Fibroblast of skin of left quadriceps (primary cell): ENCODE measurements at regions not wholly inside any gene's neighbourhood (a gene's known extent, or its start where the extent isn't known, plus 50 kb on each side); places are given as distances from the start of the nearest gene placed in this dataset.
A peak's percentile ranks its signal among the peaks of the same experiment; 100 is the strongest.

ENCODE experiments used
- DNase-seq, 2 experiments: peaks; one replicate each; pipeline ENCODE4 v3.0.0-alpha.2; 2013; ENCODE audit warnings: low read depth in 2 of 2

DNA sequence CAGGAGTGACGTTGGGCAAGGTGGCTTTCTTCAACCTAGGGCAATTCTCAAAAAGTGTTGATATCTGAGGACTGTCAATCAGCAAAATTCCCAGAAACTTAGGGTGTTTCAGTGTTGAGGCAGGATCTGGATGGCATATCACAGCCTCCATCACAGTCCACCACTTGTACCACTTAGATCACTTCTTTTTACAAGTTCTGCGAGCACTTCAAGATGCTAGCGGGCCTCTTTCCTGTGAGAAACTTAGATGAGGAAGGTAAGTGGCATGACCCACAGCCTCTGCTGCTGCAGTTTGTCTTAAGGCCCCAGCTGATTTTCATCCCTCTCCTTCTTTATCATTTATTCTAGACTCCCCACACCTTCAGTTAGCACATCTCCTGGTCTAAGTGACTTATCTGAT, 295.4 kb upstream of the ZNF521 start:
- DNase-seq: no peak

DNA sequence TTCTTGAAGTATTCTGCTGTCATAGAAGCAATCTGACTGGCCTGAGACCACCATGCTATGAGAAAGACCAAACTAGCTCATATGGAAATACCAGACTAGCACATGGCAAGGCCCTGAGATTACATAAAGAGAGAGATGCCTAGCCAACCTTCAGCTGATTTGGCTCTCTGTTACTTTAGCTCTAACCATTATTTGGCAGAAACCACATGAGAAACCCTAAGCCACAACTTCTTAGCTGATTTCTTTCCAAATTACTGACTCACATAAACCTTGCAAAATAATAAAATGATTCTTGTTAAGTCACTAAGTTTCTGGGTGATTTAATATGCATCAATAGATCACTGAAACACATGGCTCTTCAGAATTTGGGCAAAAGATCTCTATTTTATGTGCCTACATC, 295.0 kb upstream of the ZNF521 start:
- DNase-seq: peak; percentile 66 to 71

DNA sequence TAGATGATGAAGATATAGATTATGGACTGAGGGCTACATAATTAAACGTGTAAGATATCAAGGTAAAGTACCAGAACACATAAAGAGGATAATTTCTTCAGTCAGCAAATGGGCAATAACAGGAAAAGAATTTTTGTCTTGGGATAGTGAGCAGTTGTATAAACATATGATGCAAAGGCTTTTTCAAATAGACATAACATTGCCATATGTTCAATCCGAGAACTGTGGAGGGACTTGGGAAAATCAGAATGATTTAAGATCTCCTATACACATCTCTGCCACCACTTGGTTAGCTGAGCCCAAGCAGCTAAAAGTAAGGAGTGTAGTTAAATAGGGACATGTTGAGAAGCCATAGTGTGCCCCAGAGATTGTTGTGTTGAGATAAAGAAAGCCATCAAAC, 287.6 kb upstream of the ZNF521 start:
- DNase-seq: peak in 1 of 2 experiments; percentile 20

DNA sequence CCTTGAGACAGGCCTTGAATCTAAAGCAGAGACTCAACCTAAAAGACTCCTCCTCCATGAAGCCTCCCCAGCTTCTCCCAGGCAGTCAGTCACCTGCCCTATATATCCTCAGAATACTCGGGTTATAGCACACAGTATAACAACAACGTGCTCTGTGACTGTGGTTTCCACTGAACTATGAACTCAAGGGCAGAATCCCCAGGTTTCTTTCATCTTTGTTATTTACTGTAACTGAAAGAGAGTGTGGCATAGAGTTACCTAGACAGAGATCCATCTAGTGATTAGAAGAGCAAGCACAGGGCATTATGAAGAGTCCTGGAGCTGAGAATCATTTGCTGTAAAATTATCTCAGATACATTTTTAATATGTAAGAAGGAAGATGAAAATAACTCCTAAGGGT, 281.6 kb upstream of the ZNF521 start:
- no peak for DNase-seq

DNA sequence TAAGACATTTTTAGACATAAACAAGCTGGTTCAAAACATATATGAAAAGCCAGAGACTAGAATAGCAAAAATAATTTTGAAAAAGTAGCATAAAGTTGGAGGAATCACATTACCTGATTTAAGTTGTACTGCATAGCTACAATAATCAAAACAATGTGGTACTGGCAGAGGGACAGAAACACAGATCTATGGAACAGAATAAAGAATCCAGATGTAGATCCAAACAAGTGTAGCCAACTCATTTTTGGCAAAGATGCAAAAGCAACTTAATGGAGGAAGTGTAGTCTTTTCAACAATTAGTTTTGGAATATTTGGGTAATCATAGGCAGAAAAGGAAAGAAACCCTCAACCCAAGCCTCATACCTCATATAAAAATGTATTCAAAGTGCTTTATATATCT, 278.7 kb upstream of the ZNF521 start:
- DNase-seq: peak; percentile 47 to 48

DNA sequence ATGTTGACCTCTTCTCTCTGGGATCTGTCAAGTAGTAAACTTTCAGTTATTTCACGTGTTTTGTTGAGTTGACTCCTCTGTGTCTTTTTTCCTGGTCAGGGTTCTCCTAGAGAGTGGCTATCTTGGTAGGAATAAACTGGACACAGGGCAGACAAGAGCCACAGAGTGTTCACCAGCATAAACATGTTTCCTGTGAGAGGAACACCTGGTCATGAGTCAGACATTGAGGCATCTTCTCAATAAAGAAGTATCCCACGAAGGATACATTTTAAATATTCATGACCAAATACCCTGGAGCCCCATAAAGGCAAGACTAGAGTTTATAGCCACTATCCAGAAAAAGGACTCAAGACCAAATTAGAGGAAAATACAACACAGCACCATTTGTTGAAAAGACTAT, 269.7 kb upstream of the ZNF521 start:
- no peak for DNase-seq

DNA sequence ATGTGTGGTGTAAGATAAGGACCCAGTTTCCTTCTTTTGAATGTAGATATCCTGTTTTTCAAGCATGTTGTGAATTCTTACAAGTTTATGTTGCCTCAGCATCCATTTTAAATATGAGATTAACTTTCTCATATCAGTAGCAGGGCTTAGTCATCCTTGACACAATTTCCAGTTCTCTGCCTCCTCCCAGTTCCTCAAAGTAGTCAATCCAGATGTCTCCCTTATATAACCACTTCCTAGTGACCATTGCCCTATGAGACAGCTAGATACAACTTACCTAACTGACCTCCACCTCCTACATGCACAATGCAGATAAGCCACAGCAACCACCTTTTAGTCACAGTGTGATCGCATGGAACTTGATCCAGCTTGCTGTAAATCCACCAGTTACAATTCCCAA, 269.2 kb upstream of the ZNF521 start:
- no peak for DNase-seq

DNA sequence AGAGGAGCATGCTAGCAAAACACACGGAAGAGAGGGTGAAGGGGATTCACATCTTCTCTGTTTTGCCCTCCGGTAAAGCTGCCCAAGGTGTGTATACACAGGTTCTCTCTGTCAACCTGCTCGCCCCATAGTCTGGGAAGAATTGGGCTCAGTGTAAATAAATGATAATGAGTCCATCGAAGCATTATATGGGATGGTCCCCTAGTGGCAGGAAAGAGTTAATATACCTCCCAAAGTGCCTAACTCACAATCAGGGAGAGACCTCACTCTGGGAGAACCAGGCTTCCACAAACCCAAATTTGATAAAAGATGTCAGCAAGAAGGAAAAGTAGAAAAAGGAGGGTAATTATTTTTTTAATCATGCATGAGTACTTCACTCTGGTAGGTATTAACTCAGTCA, 262.2 kb upstream of the ZNF521 start:
- DNase-seq: no peak

DNA sequence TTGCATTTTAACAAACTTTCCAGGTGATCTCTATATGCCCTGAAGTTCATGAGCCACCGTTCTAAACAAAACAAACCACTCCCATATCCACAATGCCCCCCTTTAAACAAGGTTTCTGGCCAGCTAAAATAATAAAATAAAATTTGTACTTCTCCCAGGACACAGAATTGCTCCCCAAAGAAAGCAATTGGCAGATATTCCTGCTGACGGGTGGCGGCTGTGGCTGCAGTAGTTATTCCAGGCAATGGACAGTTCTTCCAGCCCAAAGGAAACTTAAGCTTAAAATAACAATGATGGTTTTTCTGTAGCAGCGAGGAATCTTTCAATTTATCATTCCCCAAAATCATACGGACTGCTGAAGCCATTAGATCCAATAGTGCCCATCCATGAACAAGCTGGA, 260.5 kb upstream of the ZNF521 start:
- no peak for DNase-seq

DNA sequence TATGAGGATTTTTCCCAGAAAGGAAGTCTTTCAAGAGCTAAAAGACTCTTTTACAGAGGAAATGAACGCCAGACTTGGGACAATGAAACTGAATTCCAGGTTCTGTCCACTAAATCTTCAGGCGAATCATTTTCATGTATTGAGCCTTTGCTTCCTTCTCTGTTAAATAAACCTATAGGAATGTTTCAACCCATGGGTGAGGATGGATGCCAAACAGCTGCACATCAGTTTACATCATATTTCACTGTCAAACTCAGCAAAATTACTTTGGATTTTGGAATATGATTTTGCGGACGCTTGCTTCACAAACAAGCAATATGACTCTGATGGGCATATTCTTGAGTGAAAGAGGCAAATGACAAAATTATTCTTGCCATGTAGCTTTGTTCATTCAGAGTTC, 256.1 kb upstream of the ZNF521 start:
- DNase-seq: no peak

DNA sequence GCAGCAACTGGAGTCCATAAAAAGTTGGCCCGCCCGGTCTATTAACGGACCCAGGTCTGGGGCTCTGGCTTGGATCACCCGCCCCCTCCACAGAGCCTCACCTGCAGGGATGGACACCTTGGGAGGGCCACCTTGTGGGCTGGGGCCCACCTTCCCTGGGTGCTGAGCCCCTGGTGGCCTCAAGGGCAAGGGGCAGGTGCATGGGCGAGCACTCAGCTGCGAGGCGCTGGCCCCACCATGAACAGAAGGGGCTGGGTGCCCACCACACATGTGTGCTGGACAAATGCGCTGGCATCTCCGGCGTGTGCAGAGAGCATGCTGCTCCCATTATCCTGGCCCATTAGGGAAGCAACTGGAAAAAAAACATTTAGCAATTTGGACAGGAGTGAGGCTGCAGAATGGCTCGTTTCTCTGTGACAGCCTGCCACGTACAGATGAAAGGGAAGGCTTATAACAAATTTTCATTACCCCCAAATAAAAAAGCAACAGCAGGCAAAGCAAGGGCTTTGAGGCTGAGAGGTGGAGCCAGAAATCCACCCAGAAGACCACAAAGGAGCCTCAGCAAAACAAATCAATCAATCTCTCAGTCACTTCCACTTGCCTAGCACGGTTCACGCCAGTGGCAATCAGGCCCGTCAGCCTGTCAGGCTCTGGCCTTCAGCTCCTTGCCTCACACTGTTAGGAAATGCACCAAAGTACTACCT, 253.1 kb upstream of the ZNF521 start:
- DNase-seq: no peak

DNA sequence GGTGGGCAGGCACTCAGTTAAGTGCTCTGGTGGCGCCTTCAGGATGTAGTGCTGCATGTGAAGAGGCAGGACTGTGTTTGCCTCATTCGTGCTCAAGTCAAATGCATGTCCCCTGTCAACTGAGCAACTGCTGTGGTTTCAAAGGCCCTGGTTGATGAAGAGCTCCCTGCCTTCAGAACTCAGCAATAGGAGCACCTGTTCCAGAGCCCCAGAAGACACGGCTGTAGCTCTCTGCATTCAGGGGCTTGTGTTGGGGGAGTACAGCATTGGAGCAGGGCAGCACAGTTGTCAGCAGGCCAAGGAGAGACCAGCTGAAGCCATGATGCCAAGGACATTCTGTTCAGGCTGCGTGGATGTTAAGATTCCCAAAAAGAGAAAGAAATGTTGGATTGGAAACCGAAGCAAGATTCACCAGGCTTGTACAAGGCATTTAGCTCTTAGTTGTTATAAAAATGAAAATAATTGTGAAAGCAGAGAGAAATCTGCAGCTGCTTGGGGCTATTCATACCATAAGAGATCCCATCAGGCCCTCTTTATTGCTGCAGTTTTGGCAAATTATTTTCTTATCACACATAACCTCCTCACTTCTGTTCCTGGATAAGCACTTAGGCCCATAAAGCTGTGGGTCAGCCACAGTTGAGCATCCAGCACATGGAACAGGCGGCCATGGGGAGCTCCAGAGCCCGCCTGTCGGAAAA, 252.4 kb upstream of the ZNF521 start:
- DNase-seq: no peak

DNA sequence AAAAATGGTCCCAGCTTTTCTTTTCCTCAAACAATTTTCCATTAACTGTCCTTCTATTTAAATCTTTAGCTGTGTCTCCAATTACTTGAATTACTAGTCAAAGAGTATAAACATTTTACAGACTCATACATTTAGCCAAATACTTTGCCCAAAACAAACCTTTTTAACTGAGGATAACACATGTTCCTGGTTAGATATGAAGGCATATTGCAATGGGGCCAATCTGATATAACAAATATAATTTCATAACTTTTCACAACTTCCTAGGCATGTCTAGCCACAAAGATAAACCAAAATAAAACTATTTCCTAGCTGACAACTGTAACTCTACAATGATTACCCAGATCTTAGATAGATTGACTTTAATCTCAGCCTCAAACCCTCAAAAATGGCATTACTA, 247.5 kb upstream of the ZNF521 start:
- DNase-seq: no peak

DNA sequence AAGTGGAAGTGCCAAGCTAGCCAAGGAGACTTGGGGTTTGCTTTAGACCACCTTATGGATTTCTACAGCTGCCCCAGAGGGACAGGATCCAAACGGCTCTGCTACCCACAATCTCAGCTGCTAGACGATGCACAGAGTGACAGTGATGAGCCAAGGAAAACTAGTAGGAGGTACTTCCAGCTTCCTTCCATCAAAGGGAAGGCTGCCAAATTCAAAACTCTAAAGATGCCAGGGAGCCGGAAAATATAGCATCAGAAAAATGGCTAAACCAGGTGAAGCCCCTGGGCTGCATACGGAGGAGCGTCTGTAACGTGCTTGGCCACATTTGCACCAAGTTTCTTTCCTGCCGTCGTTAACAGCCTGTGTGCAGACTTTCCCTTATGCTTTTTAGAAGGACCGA, 245.5 kb upstream of the ZNF521 start:
- no peak for DNase-seq

DNA sequence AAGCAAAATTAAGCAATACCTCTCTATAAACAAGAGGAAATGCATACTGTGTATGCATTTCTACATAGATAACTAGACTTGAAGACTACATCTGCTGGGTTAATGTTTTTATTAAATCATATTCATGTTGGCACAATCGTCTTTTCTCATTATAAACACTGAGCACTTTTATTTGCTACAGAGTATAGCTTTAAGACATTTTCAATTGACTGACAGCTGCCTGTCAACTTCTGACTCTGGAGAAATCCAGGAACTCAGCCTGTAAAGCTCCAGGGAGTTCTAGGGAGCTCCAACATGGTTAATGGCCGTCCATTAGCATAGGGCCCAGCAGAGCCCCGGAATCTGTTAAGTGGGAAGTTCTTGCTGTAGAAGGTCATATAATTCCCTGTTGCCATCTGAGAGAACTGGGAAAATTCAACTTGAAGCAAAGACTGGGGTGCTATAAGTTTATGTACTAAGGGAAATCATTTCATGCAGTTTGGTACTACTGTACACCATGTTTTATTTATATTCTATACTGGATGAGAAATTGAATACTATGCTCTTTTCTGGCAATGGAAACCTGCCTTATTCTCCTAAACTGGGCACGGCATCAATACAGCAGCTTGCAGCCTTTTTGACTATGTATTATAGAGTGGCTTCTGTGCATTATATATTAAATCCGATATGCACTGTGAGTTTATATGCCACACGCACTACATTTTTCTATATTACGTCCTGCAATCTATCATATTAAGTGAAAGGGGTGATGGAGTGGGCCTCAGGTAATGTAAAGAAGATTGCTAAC, 243.5 kb upstream of the ZNF521 start:
- no peak for DNase-seq

DNA sequence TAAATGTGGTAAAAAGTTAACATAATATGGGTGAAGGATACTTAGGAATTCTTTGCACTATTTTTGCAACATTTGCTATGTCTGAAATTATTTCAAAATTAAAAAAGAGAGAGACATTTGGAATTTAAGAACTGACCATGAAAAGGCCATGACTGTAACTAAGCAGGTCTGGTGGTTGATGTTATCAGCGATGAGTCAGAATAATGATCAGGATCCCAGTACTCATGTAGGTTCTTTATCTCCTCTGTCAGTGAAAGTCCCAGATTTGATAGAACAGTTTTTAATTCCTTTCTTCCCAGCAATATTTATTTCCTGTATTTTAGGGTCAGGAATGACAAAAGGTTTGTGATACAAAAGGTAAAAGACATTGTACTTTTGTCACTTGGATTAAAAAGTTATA, 242.4 kb upstream of the ZNF521 start:
- peak; percentile 3 to 4 for DNase-seq

DNA sequence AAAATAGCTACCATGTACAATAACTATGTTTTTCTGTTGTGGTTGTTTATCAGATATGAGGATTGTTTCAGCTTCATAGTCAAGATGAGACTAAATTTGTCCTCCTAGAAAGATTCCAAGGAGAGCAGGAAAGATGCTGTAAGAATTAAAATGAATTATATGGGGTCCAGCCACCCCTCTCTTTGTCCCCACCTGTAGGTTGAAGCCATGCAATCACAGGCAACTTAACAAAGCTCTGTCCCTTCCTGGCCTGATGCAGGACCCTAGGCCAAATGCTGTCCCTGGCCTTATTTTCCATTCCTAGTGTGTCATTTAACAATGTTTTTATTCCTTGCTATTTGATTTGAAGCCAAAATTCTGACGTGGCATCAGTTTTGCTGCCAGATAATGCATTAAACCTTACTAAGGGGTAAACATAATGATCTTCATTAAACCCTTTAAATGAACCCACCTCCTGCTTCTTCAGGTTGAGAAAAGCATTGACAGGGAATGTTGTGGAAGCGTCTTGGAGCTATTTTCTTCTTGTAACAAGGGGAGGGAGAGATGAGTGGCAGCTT, 240.9 kb upstream of the ZNF521 start:
- no peak for DNase-seq

DNA sequence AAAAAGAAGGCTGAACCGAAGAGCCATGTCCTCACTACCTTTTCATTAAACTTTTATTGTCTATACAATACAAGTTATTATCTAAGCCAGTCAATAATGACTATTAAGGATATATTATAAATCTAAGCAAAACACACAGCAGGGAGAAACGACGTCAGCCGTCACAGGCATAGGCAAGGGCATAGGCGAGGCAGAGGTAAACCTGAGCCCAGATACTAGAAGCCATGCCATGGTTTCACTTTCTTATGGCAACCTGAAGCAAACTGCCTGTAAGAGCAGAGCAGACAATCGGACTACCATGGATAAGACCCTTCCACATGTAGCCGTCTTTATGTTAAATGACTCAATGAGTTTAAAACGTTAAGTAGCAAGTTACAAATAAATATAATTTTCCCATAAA, 238.5 kb upstream of the ZNF521 start:
- DNase-seq: no peak

DNA sequence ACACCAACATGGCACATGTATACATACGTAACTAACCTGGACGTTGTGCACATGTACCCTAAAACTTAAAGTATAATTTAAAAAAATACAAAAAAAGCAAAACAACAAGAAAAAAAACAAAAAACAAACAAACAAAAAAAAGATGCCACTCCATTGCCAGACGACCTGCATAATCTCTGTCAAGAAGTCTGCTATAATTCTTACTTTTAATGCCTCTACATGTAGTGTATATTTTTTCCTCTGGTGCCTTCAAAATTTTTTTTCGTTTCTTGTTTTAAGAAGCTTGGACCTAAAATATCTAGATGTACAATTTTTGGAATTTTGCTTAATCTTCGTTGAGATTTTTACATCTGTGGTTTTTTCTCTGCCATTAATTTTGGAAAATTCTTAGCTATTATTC, 235.6 kb upstream of the ZNF521 start:
- DNase-seq: no peak

DNA sequence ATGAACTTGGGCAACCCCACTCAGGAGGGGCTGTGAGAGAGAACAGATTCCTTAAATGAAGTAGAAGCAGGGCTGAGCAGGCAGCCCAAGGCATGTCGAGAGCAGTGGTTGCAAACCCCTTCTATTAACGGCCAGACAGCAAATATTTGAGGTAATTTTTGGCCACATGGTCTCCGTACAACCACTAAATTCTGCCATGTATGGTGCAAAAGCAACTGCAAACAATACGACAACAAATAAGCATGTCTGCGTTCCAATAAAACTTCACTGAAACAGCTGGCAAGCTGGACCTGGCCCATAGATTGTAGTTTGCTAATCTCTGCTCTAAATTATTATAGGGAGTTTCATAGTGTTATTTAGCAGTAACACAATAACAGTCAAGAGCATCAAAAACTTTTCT, 217.0 kb upstream of the ZNF521 start:
- no peak for DNase-seq

DNA sequence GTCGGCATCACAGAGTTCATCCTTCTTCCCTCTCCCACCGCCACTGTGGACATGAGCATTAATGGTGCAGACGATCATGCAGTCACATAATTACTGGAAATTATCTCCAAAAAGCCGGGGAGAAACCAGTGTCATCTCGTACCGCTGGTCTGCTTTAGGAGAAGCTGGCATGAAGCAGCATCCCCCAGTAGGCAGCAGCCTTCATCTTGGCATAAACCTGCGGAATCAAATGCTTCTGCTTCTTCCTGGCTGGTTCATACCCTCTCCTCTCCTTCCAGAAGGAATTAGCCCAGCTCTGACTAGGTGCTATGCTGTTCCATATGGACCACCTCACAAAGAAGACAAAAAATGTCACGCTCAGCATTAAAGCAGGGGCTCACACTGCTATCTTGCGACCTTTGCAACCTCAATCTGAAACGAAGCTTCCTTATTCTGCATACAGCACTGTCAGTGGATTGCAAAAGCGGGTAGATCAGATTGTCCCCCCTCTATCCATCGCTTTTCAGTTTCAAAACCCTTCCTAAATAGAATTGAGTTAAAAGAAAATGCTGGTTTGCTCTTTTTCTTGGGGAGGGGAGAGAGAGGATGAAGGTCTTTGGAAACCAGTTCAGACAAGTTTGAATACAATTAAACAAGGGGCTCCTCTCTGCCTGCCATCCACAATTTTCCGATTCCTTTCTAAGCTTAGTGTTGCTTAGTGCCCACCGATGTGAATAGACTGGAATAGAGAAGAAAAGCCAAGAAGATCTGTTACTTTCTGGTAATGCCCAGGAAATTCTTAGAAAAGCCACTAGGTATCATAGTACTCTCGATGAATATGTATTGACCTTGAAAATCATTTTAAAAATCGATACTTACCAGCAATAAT, 212.1 kb upstream of the ZNF521 start:
- no peak for DNase-seq

DNA sequence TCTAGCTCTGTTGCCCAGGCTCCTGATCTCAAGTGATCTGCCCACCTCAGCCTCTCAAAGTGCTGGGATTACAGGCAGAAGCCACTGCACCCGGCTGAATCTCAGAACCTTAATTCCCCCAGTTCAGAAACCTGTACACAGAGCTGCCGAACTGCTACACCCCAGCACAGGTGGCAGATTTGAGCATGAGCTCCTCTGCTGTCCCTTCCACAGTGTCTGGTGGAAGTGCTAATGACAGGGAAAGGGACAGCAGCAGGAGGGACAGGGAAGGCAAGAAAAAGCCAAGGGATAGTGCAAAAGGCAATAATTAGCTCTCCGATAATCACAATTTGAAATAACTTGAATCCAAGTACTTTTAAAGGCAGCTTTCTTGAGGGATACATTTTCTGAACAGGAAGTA, 211.4 kb upstream of the ZNF521 start:
- DNase-seq: no peak
